NCI-H2227 (cell line): ENCODE measurements at regions not wholly inside any gene's neighbourhood (a gene's known extent, or its start where the extent isn't known, plus 50 kb on each side); places are given as distances from the start of the nearest gene placed in this dataset.
"Not testable (repeated sequence)": the region's sequence is repeated elsewhere in the genome, so short reads cannot be mapped to it uniquely, and the experiment has no call there.

Experiments
- DNase-seq: peaks from one replicate; lab custom pipeline; 2025; ENCODE audit not compliant: unreplicated experiment; lab: John Stamatoyannopoulos, UW

- DNase-seq: not testable (repeated sequence)
These were observed 62.7 kb upstream of the SOX11 start for GRCh38 chr2:5629510-5629909.

- DNase-seq: not testable (repeated sequence)
These were observed 55.1 kb upstream of the SOX11 start for GRCh38 chr2:5637051-5637450.
